ENCODE measurements at regions not wholly inside any gene's neighbourhood (a gene's known extent, or its start where the extent isn't known, plus 50 kb on each side); places are given as distances from the start of the nearest gene placed in this dataset.

DNA sequence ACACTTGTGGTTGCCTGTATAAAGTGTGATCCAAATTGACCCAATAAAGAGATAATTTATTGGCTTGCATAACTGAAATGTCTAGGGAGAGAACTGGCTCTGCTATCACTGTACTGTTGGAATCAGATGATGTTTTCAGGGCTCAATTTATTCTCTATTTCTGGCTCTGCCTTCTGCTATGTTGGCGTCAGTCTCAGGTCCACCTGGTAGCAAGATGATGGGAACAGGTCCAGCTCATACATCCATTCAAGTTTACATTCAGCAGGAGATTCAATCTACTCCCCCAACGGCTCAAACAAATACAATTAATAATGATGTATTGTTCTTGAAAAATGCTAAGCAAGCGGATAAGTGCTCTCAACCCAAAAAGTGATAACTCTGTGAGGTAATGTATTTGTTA is 297.7 kb upstream of the SYT4 start:
- H3K27ac ChIP-seq = no peak overlapping the region
- TF ChIP-seq ZFX (IDR thresholded peaks at IDR 0.05; ENCODE audit: borderline replicate concordance) = no peak
- TF ChIP-seq, protein P1, sequence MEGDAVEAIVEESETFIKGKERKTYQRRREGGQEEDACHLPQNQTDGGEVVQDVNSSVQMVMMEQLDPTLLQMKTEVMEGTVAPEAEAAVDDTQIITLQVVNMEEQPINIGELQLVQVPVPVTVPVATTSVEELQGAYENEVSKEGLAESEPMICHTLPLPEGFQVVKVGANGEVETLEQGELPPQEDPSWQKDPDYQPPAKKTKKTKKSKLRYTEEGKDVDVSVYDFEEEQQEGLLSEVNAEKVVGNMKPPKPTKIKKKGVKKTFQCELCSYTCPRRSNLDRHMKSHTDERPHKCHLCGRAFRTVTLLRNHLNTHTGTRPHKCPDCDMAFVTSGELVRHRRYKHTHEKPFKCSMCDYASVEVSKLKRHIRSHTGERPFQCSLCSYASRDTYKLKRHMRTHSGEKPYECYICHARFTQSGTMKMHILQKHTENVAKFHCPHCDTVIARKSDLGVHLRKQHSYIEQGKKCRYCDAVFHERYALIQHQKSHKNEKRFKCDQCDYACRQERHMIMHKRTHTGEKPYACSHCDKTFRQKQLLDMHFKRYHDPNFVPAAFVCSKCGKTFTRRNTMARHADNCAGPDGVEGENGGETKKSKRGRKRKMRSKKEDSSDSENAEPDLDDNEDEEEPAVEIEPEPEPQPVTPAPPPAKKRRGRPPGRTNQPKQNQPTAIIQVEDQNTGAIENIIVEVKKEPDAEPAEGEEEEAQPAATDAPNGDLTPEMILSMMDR (IDR thresholded peaks at IDR 0.05) = no peak

DNA sequence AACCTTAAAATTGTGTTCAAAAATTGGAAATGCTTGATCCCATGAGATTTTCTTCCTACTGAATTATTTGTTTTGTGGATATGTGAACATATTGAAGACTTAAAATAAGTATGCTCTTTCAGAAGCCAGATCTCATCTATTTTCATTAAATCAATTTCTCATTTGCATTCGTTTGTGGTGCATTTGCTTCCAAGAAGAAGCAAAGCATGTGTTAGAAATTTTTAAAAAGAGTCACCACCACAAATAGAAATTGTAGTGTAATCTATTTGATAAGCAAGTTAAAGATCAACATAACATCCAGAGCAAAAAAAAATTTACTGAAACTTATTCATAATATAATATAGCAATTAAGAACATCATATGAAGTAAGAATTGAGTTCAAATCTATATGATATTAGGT is 300.9 kb upstream of the SYT4 start:
- H3K27ac ChIP-seq = no peak overlapping the region
- TF ChIP-seq, protein P1 (IDR thresholded peaks at IDR 0.05) = no peak

DNA sequence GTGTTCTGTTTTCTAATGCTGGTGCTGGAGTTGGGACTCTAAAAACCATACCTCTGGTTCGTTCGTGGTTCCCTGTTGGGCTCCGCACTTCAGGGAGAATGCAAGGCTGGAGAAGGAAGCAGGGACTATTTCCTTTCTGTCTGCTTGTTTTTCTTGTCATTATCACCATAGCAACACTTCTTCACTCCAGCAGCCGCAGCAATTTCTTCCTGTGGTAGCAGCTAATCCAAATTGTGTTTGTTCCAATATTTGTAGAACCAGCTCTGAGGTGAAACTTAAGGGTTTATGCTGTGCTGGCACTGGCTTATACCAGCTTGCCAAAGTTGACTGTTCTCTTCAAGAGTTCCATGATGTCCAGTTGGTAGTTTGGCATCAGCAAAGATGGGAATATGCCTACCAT is 301.4 kb upstream of the SYT4 start:
- TF ChIP-seq, protein P1 (IDR thresholded peaks at IDR 0.05) = no peak
- no peak for TF ChIP-seq ZFX (IDR thresholded peaks at IDR 0.05; ENCODE audit: borderline replicate concordance)
- no peak overlapping the region for H3K27ac ChIP-seq

DNA sequence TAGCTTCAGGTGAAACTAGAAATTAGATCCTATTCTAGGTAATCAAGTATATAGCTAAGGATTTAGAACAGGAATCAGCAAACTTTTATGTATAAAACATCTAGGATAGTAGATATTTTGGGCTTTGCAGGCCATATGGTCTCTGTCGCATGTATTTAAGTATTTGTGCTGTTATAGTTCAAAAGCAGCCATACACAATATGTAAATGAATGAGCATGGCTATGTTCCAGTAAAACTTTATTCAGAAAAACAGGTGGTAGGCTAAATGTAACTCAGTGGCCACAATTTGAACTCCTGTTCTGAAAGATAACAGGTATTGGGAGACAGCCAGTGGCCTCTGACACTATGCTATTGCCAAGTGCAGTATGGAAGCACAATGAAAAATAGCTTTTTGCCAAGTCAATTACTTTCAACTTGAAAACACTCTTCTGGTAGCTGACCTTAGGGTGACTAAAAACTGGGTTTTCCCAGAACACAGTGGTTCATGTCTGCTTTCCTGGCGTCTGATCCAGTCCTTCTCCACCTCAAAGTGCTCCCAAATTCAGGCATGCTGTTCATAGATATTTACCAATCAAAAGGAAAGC is 304.7 kb upstream of the SYT4 start:
- no peak overlapping the region for H3K27ac ChIP-seq

DNA sequence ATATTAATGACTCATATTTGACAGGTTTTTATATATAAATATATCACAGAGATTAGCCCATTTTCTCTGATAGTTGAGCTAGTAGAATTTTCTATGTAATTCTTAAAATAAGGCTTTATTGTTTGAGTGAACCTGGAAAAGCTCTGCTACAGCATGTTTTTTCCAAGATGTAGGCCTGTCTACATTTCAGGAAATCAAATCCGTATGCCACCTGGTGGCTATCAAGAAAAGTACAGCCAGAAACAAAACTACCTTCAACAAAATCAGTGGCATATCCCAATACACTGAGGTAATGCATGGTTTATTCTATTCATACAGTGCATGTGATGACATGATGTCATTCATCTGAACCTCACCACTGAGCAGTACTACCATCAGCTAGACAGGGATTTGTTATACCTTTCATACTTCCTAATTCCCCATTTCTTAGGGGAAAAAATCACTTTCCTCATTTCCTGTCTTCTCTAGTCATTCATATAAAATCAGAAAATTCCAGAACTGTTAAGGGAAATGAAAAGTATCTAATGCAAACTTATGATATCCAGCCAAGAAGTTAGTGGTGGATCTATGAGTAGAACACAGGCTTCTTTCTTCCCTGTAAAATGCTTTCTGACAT is 310.4 kb upstream of the SYT4 start:
- TF ChIP-seq ZFX (IDR thresholded peaks at IDR 0.05; ENCODE audit: borderline replicate concordance) = no peak
- TF ChIP-seq, protein P1 (IDR thresholded peaks at IDR 0.05) = peak; percentile 77
- H3K27ac ChIP-seq = no peak overlapping the region

More for the DNA sequence above, 304.7 kb upstream of the SYT4 start:
- no peak for TF ChIP-seq ZFX (IDR thresholded peaks at IDR 0.05; ENCODE audit: borderline replicate concordance)
- TF ChIP-seq, protein P1 (IDR thresholded peaks at IDR 0.05) = no peak

DNA sequence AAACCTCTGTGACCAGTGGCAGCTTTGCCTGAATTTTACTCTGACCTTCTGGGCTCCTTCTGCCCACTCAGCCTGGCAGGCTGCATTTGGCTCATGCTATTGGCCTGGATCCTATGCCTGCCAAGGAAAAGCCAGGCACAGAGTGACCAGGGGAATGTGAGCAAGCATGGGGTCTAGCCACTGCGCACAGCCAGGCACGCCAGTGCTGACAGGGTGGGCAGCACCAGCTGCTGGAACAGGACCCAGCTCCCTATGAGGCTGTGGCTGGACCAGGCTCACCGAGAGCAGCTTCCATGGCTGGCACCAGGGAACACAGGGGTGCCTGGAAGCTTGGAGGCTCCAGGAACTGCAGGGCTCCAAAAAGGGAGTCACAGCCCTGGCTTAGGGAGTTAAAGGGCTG is 311.5 kb upstream of the SYT4 start:
- no peak for TF ChIP-seq ZFX (IDR thresholded peaks at IDR 0.05; ENCODE audit: borderline replicate concordance)
- TF ChIP-seq, protein P1 (IDR thresholded peaks at IDR 0.05) = no peak
- H3K27ac ChIP-seq = no peak overlapping the region

DNA sequence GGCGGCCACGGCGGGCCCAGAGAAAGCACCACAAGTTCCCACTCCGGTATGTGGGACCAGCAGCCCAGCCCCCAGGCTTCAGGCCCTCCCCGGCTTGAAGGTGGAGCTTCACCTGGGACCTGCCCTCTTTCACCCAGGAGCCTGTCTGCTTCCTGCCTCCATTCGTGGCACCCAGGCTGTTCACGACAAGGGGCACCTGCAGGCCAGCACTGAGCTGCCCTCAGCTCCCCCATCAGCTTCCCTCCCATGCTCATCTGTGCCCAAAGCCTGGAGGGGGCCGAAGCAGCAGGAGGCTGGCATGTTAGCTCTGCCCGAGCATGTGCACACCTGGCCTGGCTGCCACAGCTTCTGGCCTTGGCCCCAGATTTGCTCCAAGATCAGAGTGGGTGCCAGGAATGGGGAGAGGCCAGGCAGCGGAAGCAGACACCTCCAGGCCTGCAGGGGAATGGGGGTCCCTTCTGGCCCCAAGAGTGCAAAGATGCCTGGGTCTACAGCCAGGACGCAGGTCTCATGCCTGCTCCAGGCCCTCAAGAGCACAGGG is 312.4 kb upstream of the SYT4 start:
- TF ChIP-seq, protein P1 (IDR thresholded peaks at IDR 0.05) = no peak
- TF ChIP-seq ZFX (IDR thresholded peaks at IDR 0.05; ENCODE audit: borderline replicate concordance) = no peak
- H3K27ac ChIP-seq = no peak overlapping the region
